ENCODE measurements at regions not wholly inside any gene's neighbourhood (a gene's known extent, or its start where the extent isn't known, plus 50 kb on each side); places are given as distances from the start of the nearest gene placed in this dataset.

DNA sequence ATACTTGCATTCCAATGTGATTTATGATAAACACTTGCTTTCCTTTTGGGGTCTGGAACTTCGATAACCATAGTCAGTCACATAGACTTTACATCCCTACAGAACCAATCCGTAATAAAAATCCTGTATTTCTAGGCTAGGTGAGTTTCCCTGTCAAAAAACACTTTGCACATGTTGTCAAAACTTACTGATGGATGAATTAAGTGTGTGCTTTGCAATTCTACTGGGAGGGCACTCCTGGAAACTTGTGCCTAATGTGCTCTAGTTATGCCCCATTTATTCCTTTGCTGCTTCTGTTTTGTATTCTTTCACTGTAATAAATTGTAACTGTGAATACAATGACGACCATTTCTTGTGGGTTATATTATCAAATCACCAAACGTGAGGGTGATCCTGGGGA lies 684.8 kb upstream of the PCDH15 start:
- Histone ChIP-seq H4K5ac (ENCODE audit: insufficient read length, low read depth, low read length) (no peak overlapping the region), H3K9ac (replicated peaks in 1 of 4; ENCODE audit: extremely low read depth in 1 of 4, low read depth in 3 of 4, low read length in 3 of 4) (no peak overlapping the region), H3K79me2 (ENCODE audit: control insufficient read depth in 1 of 2, insufficient read depth in 2 of 2, low read length in 2 of 2) (no peaks in the 10 kb centered on the region), H4K20me1 (replicated peaks in 1 of 2; ENCODE audit: control insufficient read depth in 1 of 2, insufficient read depth in 2 of 2, low read length in 2 of 2) (no peaks in the 10 kb centered on the region), H3K36me3 (ENCODE audit: control insufficient read depth in 2 of 4, insufficient read depth in 4 of 4, low read length in 3 of 4) (no peaks in the 10 kb centered on the region), H4K91ac (replicated peaks; ENCODE audit: insufficient read length, low read length) (no peak overlapping the region), H2BK12ac (ENCODE audit: low read depth, low read length) (no peak overlapping the region), H3K4me1 (replicated peaks in 1 of 4; ENCODE audit: control insufficient read depth in 3 of 4, insufficient read depth in 4 of 4, low read length in 3 of 4) (no peaks in the 10 kb centered on the region), H3K79me1 (ENCODE audit: low read depth, low read length) (no peaks in the 10 kb centered on the region), H3K9me3 (ENCODE audit: insufficient read depth in 2 of 2, low read depth in 1 of 2, low read length in 1 of 2) (no peaks in the 10 kb centered on the region), H4K8ac (ENCODE audit: extremely low read depth, insufficient read depth, low read length) (no peak overlapping the region), H2BK15ac (ENCODE audit: low read length) (no peak overlapping the region), H3K56ac (replicated peaks; ENCODE audit: insufficient read length, low read depth, low read length) (no peak overlapping the region), H3K4me3 (ENCODE audit: extremely low read depth in 1 of 4, insufficient read depth in 2 of 4, low read depth in 3 of 4, low read length in 4 of 4) (no peak overlapping the region), H3K14ac (ENCODE audit: insufficient read length) (no peak overlapping the region), H3K27ac (ENCODE audit: low read depth, low read length) (no peak overlapping the region), H3K27me3 (replicated peaks in 1 of 4; ENCODE audit: control insufficient read depth in 3 of 4, extremely low read depth in 1 of 4, insufficient read depth in 3 of 4, low read length in 3 of 4) (no peaks in the 10 kb centered on the region), H3K23me2 (ENCODE audit: low read depth, low read length) (no peaks in the 10 kb centered on the region), H3K18ac (ENCODE audit: extremely low read depth, low read length) (no peak overlapping the region), H2AK5ac (ENCODE audit: low read depth, low read length) (no peak overlapping the region), H2BK5ac (ENCODE audit: low read depth, low read length) (no peak overlapping the region), H3K23ac (ENCODE audit: insufficient read length) (no peak overlapping the region), H3K4ac (replicated peaks; ENCODE audit: insufficient read length, low read depth, low read length) (no peak overlapping the region), H2AFZ (ENCODE audit: low read length) (no peak overlapping the region), H2BK20ac (ENCODE audit: low read length) (no peak overlapping the region), H3K4me2 (ENCODE audit: insufficient read depth in 1 of 2, low read depth in 2 of 2, low read length in 2 of 2) (no peak overlapping the region), H2BK120ac (replicated peaks; ENCODE audit: low read depth, low read length) (no peak overlapping the region)
- POLR2A ChIA-PET (ENCODE audit: partially characterized antibody), result no interaction called here
- WGBS, 2 experiments (ENCODE audit: extremely low coverage in 1 of 2, insufficient coverage in 1 of 2, insufficient read length in 1 of 2, insufficient replicate concordance in 2 of 2, low coverage in 1 of 2, low lambda C conversion rate in 2 of 2, missing lambda C conversion rate in 1 of 2), result 81% methylated on average over 4 of the region's 4 CpGs; no CpG with 5 or more reads in 1 of the 2 experiments
- no peak for TF ChIP-seq HDAC2 (IDR thresholded peaks at IDR 0.05; ENCODE audit: borderline replicate concordance in 1 of 2, low read depth in 2 of 2, low read length in 2 of 2)
- TF ChIP-seq TAF1 (IDR thresholded peaks at IDR 0.05; ENCODE audit: low read depth, low read length), result no peak
- no peak for TF ChIP-seq SRF (IDR thresholded peaks at IDR 0.05; ENCODE audit: low read depth, low read length)
- no peak for TF ChIP-seq KDM5A (IDR thresholded peaks at IDR 0.05; ENCODE audit: low read length)
- CTCF ChIA-PET (ENCODE audit: partially characterized antibody), result no interaction called here
- DNase-seq (ENCODE audit: low read depth in 1 of 2, low spot score in 2 of 2) (no peak), FAIRE-seq (no peak)

Measured in H1 (cell line).